ENCODE measurements at regions not wholly inside any gene's neighbourhood (a gene's known extent, or its start where the extent isn't known, plus 50 kb on each side); places are given as distances from the start of the nearest gene placed in this dataset.

GRCh38 chr2:2839782-2840531, 508.9 kb upstream of the MYT1L start:
- Histone ChIP-seq H3K36me3 (replicated peaks in 1 of 2) (no peaks in the 10 kb centered on the region), H3K27me3 (no peaks in the 10 kb centered on the region), H3K9me3 (replicated peaks in 1 of 3) (no peaks in the 10 kb centered on the region), H3K4me1 (replicated peaks in 1 of 2) (no peaks in the 10 kb centered on the region), H3K4me3 (no peak overlapping the region), H3K27ac (no peak overlapping the region)
- DNase-seq: peak in 3 of 7 donors; percentile 5 to 27 (median 5)
- WGBS, 4 donors: 59 to 83% (median 79%) methylated on average over 12 to 13 of the region's 13 CpGs
- intact Hi-C loops (cut with DNase I): no loop called here
- TF ChIP-seq CTCF (IDR thresholded peaks at IDR 0.05): no peak
- no peak for TF ChIP-seq POLR2A (IDR thresholded peaks at IDR 0.05)

- WGBS, 4 donors: 52 to 70% (median 68%) methylated on average over 2 to 7 of the region's 7 CpGs
- no peak overlapping the region for H3K4me3 ChIP-seq
- intact Hi-C loops (cut with DNase I): no loop called here
- H3K9me3 ChIP-seq (replicated peaks in 1 of 3): no peaks in the 10 kb centered on the region
- no peaks in the 10 kb centered on the region for H3K36me3 ChIP-seq (replicated peaks in 1 of 2)
- TF ChIP-seq CTCF (IDR thresholded peaks at IDR 0.05): no peak
- TF ChIP-seq POLR2A (IDR thresholded peaks at IDR 0.05): no peak
- DNase-seq: peak in 1 of 7 donors; percentile 42
- no peak overlapping the region for H3K27ac ChIP-seq
- H3K27me3 ChIP-seq: no peaks in the 10 kb centered on the region
- no peaks in the 10 kb centered on the region for H3K4me1 ChIP-seq (replicated peaks in 1 of 2)
These were observed 508.3 kb upstream of the MYT1L start for GRCh38 chr2:2839393-2839781.

GRCh38 chr2:2838548-2838845, 507.4 kb upstream of the MYT1L start:
- WGBS, 4 donors: 81 to 92% (median 91%) methylated on average over 3 of the region's 3 CpGs
- Histone ChIP-seq H3K9me3 (replicated peaks in 1 of 3) (no peaks in the 10 kb centered on the region), H3K36me3 (replicated peaks in 1 of 2) (no peaks in the 10 kb centered on the region), H3K4me3 (no peak overlapping the region), H3K27ac (no peak overlapping the region), H3K4me1 (replicated peaks in 1 of 2) (no peaks in the 10 kb centered on the region), H3K27me3 (no peaks in the 10 kb centered on the region)
- intact Hi-C loops (cut with DNase I): no loop called here
- DNase-seq: no peak
- no peak for TF ChIP-seq CTCF (IDR thresholded peaks at IDR 0.05)
- no peak for TF ChIP-seq POLR2A (IDR thresholded peaks at IDR 0.05)

- 79 to 89% (median 83%) methylated on average over 13 to 15 of the region's 15 CpGs for WGBS, 4 donors
- Histone ChIP-seq H3K27ac (no peak overlapping the region), H3K9me3 (replicated peaks in 1 of 3) (no peaks in the 10 kb centered on the region), H3K36me3 (replicated peaks in 1 of 2) (no peaks in the 10 kb centered on the region), H3K4me3 (no peak overlapping the region), H3K27me3 (no peaks in the 10 kb centered on the region), H3K4me1 (replicated peaks in 1 of 2) (no peaks in the 10 kb centered on the region)
- peak in 1 of 7 donors; percentile 29 for DNase-seq
- intact Hi-C loops (cut with DNase I): no loop called here
- no peak for TF ChIP-seq POLR2A (IDR thresholded peaks at IDR 0.05)
- TF ChIP-seq CTCF (IDR thresholded peaks at IDR 0.05): no peak
These were observed 506.9 kb upstream of the MYT1L start for GRCh38 chr2:2837746-2838547.
